NB4 (cell line): ENCODE measurements at regions not wholly inside any gene's neighbourhood (a gene's known extent, or its start where the extent isn't known, plus 50 kb on each side); places are given as distances from the start of the nearest gene placed in this dataset.

Experiments
- CTCF ChIP-seq: IDR thresholded peaks from one replicate; pipeline ENCODE4 v1.5.1; 2012; ENCODE audit warnings: low read depth, low read length
- MAX ChIP-seq: IDR thresholded peaks from 2 replicates; pipeline ENCODE4 v1.6.1; 2011; ENCODE audit warnings: low read depth, low read length
- MYC ChIP-seq: IDR thresholded peaks from 2 replicates; pipeline ENCODE4 v1.6.1; 2011; ENCODE audit warnings: low read depth, low read length
- POLR2A ChIP-seq: IDR thresholded peaks from 2 replicates; pipeline ENCODE4 v1.6.1; 2011; ENCODE audit warnings: mild to moderate bottlenecking; ENCODE audit not compliant: insufficient read length; ENCODE audit errors: extremely low read depth

- TF ChIP-seq POLR2A: no peak
- no peak for TF ChIP-seq CTCF
- no peak for TF ChIP-seq MAX
- TF ChIP-seq MYC: no peak
Measured at GRCh38 chr10:56469482-56469881, 108.4 kb upstream of the ZWINT start.
